H1 (cell line): ENCODE measurements at regions not wholly inside any gene's neighbourhood (a gene's known extent, or its start where the extent isn't known, plus 50 kb on each side); places are given as distances from the start of the nearest gene placed in this dataset.
A peak's percentile ranks its signal among the peaks of the same experiment; 100 is the strongest.

Experiments
- CTCF ChIA-PET: fragments of 300-600 bp; sonication (Branson Sonifier 250); formaldehyde crosslinking; loops from one replicate; lab custom pipeline; 2021; ENCODE audit not compliant: partially characterized antibody; lab: Charles Lee
- POLR2A ChIA-PET: fragments of 300-600 bp; sonication (Branson Sonifier 250); formaldehyde crosslinking; loops from one replicate; lab custom pipeline; 2021; ENCODE audit warnings: inconsistent platforms; ENCODE audit not compliant: partially characterized antibody; lab: Charles Lee
- DNase-seq, 2 experiments: peaks; one replicate each; pipeline versions ENCODE4 v3.0.0 to v3.0.0-alpha.2; 2010 to 2022; ENCODE audit warnings: low spot score in 2 of 2, low read depth in 1 of 2, mixed read lengths in 1 of 2
- FAIRE-seq: peaks from 2 replicates; lab custom pipeline; 2011; peaks lifted over from hg19 to GRCh38; lab: Jason Lieb, UNC
- H2AFZ ChIP-seq: 2 replicates; pipeline ENCODE4 v1.8.1; 2012; ENCODE audit warnings: low read length, inconsistent platforms
- H2AK5ac ChIP-seq: 2 replicates; pipeline ENCODE4 v1.6.1; 2013; ENCODE audit warnings: low read depth, low read length
- H2BK120ac ChIP-seq: replicated peaks from 2 replicates; pipeline ENCODE3; 2013; ENCODE audit warnings: low read depth, low read length, inconsistent platforms
- H2BK12ac ChIP-seq: 2 replicates; pipeline ENCODE4 v1.6.1; 2013; ENCODE audit warnings: low read depth, low read length
- H2BK15ac ChIP-seq: 2 replicates; pipeline ENCODE4 v1.6.1; 2013; ENCODE audit warnings: low read length
- H2BK20ac ChIP-seq: 2 replicates; pipeline ENCODE4 v1.6.1; 2013; ENCODE audit warnings: low read length
- H2BK5ac ChIP-seq: 2 replicates; pipeline ENCODE4 v1.6.1; 2013; ENCODE audit warnings: low read depth, low read length
- H3K14ac ChIP-seq: 2 replicates; pipeline ENCODE4 v1.6.1; 2013; ENCODE audit warnings: inconsistent platforms; ENCODE audit not compliant: insufficient read length
- H3K18ac ChIP-seq: 2 replicates; pipeline ENCODE4 v1.6.1; 2013; ENCODE audit warnings: low read length; ENCODE audit errors: extremely low read depth
- H3K23ac ChIP-seq: 2 replicates; pipeline ENCODE4 v1.6.1; 2013; ENCODE audit warnings: inconsistent platforms; ENCODE audit not compliant: insufficient read length
- H3K23me2 ChIP-seq: 2 replicates; pipeline ENCODE4 v1.6.1; 2013; ENCODE audit warnings: low read depth, low read length
- H3K27ac ChIP-seq: 2 replicates; pipeline ENCODE4 v1.6.1; 2011; ENCODE audit warnings: low read depth, low read length, inconsistent platforms
- H3K27me3 ChIP-seq, 4 experiments: replicated peaks in 1 of 4; 1 replicate in 1 of 4; 2 replicates in 3 of 4; pipeline versions ENCODE4 v1.6.1 to v1.8.1; 2011 to 2013; ENCODE audit warnings: low read length in 3 of 4, mild to moderate bottlenecking in 3 of 4, inconsistent platforms in 2 of 4, mixed read lengths in 2 of 4, moderate library complexity in 1 of 4; ENCODE audit not compliant: control insufficient read depth in 3 of 4, insufficient read depth in 3 of 4; ENCODE audit errors: extremely low read depth in 1 of 4
- H3K36me3 ChIP-seq, 4 experiments: 2 replicates each; pipeline versions ENCODE4 v1.6.1 to v1.8.1; 2011 to 2013; ENCODE audit warnings: mild to moderate bottlenecking in 4 of 4, low read length in 3 of 4, moderate library complexity in 2 of 4, control low read depth in 1 of 4, inconsistent platforms in 1 of 4; ENCODE audit not compliant: insufficient read depth in 4 of 4, control insufficient read depth in 2 of 4
- H3K4ac ChIP-seq: replicated peaks from 2 replicates; pipeline ENCODE3; 2013; ENCODE audit warnings: low read length, low read depth, mixed read lengths, inconsistent platforms; ENCODE audit not compliant: insufficient read length
- H3K4me1 ChIP-seq, 4 experiments: replicated peaks in 1 of 4; 1 replicate in 1 of 4; 2 replicates in 3 of 4; pipeline versions ENCODE4 v1.6.1 to v1.8.1; 2011 to 2013; ENCODE audit warnings: low read length in 3 of 4, inconsistent platforms in 2 of 4, mixed read lengths in 1 of 4; ENCODE audit not compliant: insufficient read depth in 4 of 4, control insufficient read depth in 3 of 4
- H3K4me2 ChIP-seq, 2 experiments: 2 replicates each; pipeline versions ENCODE4 v1.6.1 to v1.8.1; 2011 to 2013; ENCODE audit warnings: low read depth in 2 of 2, low read length in 2 of 2, control low read depth in 1 of 2, inconsistent platforms in 1 of 2, mild to moderate bottlenecking in 1 of 2; ENCODE audit not compliant: insufficient read depth in 1 of 2
- H3K4me3 ChIP-seq, 4 experiments: fragments of 200-600, 300-600 bp in 1 of 4; sonication (generic), shearing (Covaris generic), sonication (Bioruptor Twin) in 1 of 4; 2 replicates each; pipeline versions ENCODE4 v1.5.1 to v1.8.1; 2011 to 2016; ENCODE audit warnings: low read length in 4 of 4, low read depth in 3 of 4, control low read depth in 2 of 4, inconsistent platforms in 2 of 4, mild to moderate bottlenecking in 2 of 4, mixed read lengths in 1 of 4, moderate library complexity in 1 of 4; ENCODE audit not compliant: insufficient read depth in 2 of 4; ENCODE audit errors: extremely low read depth in 1 of 4
- H3K56ac ChIP-seq: replicated peaks from 2 replicates; pipeline ENCODE3; 2013; ENCODE audit warnings: low read depth, mild to moderate bottlenecking, mixed read lengths, low read length, inconsistent platforms; ENCODE audit not compliant: insufficient read length
- H3K79me1 ChIP-seq: 2 replicates; pipeline ENCODE4 v1.6.1; 2013; ENCODE audit warnings: low read depth, low read length, control low read depth
- H3K79me2 ChIP-seq, 2 experiments: 2 replicates each; pipeline versions ENCODE4 v1.6.1 to v1.8.1; 2012 to 2013; ENCODE audit warnings: low read length in 2 of 2, mild to moderate bottlenecking in 2 of 2, inconsistent platforms in 1 of 2; ENCODE audit not compliant: insufficient read depth in 2 of 2, control insufficient read depth in 1 of 2
- H3K9ac ChIP-seq, 4 experiments: replicated peaks in 1 of 4; 1 replicate in 1 of 4; 2 replicates in 3 of 4; pipeline versions ENCODE4 v1.6.1 to v1.8.1; 2011 to 2013; ENCODE audit warnings: low read depth in 3 of 4, low read length in 3 of 4, control low read depth in 2 of 4, mild to moderate bottlenecking in 2 of 4, moderate library complexity in 2 of 4, inconsistent platforms in 1 of 4; ENCODE audit errors: extremely low read depth in 1 of 4
- H3K9me3 ChIP-seq, 2 experiments: 2 replicates each; pipeline versions ENCODE4 v1.6.1 to v1.8.1; 2012 to 2013; ENCODE audit warnings: mild to moderate bottlenecking in 2 of 2, moderate library complexity in 2 of 2, control low read depth in 1 of 2, inconsistent platforms in 1 of 2, low read depth in 1 of 2, low read length in 1 of 2, mixed read lengths in 1 of 2; ENCODE audit not compliant: insufficient read depth in 2 of 2
- H4K20me1 ChIP-seq, 2 experiments: replicated peaks in 1 of 2; 2 replicates each; pipeline versions ENCODE3 to v1.8.1; 2011 to 2013; ENCODE audit warnings: inconsistent platforms in 2 of 2, low read length in 2 of 2, mild to moderate bottlenecking in 1 of 2; ENCODE audit not compliant: insufficient read depth in 2 of 2, control insufficient read depth in 1 of 2
- H4K5ac ChIP-seq: 2 replicates; pipeline ENCODE4 v1.6.1; 2013; ENCODE audit warnings: low read length, low read depth, mixed read lengths, inconsistent platforms; ENCODE audit not compliant: insufficient read length
- H4K8ac ChIP-seq: 2 replicates; pipeline ENCODE4 v1.8.0; 2013; ENCODE audit warnings: mild to moderate bottlenecking, moderate library complexity, low read length, inconsistent platforms; ENCODE audit not compliant: insufficient read depth; ENCODE audit errors: extremely low read depth
- H4K91ac ChIP-seq: replicated peaks from 2 replicates; pipeline ENCODE3; 2013; ENCODE audit warnings: low read length, mixed read lengths, inconsistent platforms; ENCODE audit not compliant: insufficient read length
- MAFK ChIP-seq: IDR thresholded peaks from 2 replicates; pipeline ENCODE4 v1.6.1; 2012; ENCODE audit warnings: low read depth, mild to moderate bottlenecking, improper control_type of control experiment, low read length
- SUZ12 ChIP-seq: fragments of 200-600 bp; sonication (generic); IDR thresholded peaks from 2 replicates; pipeline ENCODE4 v1.6.1; 2012; ENCODE audit warnings: mild to moderate bottlenecking, inconsistent platforms, low read length, moderate library complexity, mixed read lengths
- WGBS, 2 experiments: shearing (Covaris generic) in 1 of 2; methylation state at CpG; one replicate each; pipeline versions ENCODE4 v1.1.6 to v1.1.7; 2013 to 2015; ENCODE audit warnings: low lambda C conversion rate in 2 of 2, mixed read lengths in 2 of 2, inconsistent platforms in 1 of 2, low coverage in 1 of 2, missing lambda C conversion rate in 1 of 2; ENCODE audit not compliant: insufficient replicate concordance in 2 of 2, insufficient coverage in 1 of 2, insufficient read length in 1 of 2; ENCODE audit errors: extremely low coverage in 1 of 2, missing lambda C conversion rate in 1 of 2; 5-methylcytosine and 5-hydroxymethylcytosine counted together
- TF ChIP-seq, protein P1 (sequence below): IDR thresholded peaks from 2 replicates; pipeline ENCODE4 v1.6.1; 2012; ENCODE audit warnings: inconsistent platforms

DNA sequence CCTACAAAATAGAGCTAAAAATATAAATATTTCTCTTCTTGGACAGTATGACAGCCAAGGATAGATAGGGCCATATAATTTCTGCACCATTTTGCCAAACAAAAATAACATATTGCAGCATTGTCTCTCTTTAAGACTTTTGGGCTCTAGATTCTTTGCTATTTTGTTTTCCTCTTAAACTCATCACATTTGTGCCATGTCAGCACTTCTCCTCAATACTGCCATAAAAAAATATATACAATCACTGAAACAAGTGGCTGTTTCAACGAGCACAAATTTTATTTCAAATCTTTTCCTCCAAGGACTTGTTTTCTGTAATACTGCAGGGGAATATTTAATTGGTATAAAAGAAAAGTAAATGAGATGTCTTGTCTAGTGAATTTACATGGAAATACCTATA, 1570.0 kb upstream of the NUDT12 start:
- no peak overlapping the region for H3K4me2 ChIP-seq
- H3K4ac ChIP-seq = no peak overlapping the region
- H2BK5ac ChIP-seq = no peak overlapping the region
- no peak overlapping the region for H4K8ac ChIP-seq
- no peaks in the 10 kb centered on the region for H3K27me3 ChIP-seq
- H3K4me3 ChIP-seq = no peak overlapping the region
- FAIRE-seq = no peak
- no peaks in the 10 kb centered on the region for H3K4me1 ChIP-seq
- no peak overlapping the region for H2AK5ac ChIP-seq
- H4K91ac ChIP-seq = no peak overlapping the region
- H3K79me2 ChIP-seq = no peaks in the 10 kb centered on the region
- no peak overlapping the region for H2AFZ ChIP-seq
- H3K18ac ChIP-seq = no peak overlapping the region
- 92% methylated on average over 1 of the region's 1 CpG; no CpG with 5 or more reads in 1 of the 2 experiments for WGBS, 2 experiments
- H3K36me3 ChIP-seq = no peaks in the 10 kb centered on the region
- no peak overlapping the region for H3K27ac ChIP-seq
- no peak overlapping the region for H3K9ac ChIP-seq
- H4K20me1 ChIP-seq = no peaks in the 10 kb centered on the region
- H2BK20ac ChIP-seq = no peak overlapping the region
- no peak for TF ChIP-seq SUZ12
- TF ChIP-seq MAFK = peak; percentile 95
- TF ChIP-seq, protein P1, sequence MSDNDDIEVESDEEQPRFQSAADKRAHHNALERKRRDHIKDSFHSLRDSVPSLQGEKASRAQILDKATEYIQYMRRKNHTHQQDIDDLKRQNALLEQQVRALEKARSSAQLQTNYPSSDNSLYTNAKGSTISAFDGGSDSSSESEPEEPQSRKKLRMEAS = no peak
- no peaks in the 10 kb centered on the region for H3K79me1 ChIP-seq
- no peaks in the 10 kb centered on the region for H3K23me2 ChIP-seq
- no peak overlapping the region for H2BK12ac ChIP-seq
- ChIA-PET POLR2A (no interaction called here), CTCF (no interaction called here)
- DNase-seq = no peak
- no peak overlapping the region for H4K5ac ChIP-seq
- H3K23ac ChIP-seq = no peak overlapping the region
- H3K56ac ChIP-seq = no peak overlapping the region
- no peak overlapping the region for H2BK15ac ChIP-seq
- H3K9me3 ChIP-seq = no peaks in the 10 kb centered on the region
- H3K14ac ChIP-seq = no peak overlapping the region
- H2BK120ac ChIP-seq = no peak overlapping the region
